ENCODE measurements at regions not wholly inside any gene's neighbourhood (a gene's known extent, or its start where the extent isn't known, plus 50 kb on each side); places are given as distances from the start of the nearest gene placed in this dataset.

GRCh38 chr10:130571674-130572073 lies 435.5 kb downstream of the GLRX3 start:
- in situ Hi-C loops (cut with MboI; ENCODE audit: low pct_ligation_motif_present in 1 of 4, low pct_unique_long_range_greater_than_20kb in 1 of 4, low sequenced_read_pairs in 3 of 4) = no loop called here
- no peaks in the 10 kb centered on the region for H3K9me3 ChIP-seq
- no peak overlapping the region for H3K4me3 ChIP-seq
- WGBS, 2 donors (ENCODE audit: low coverage in 1 of 2) = 69 to 83% methylated on average over 4 to 9 of the region's 9 CpGs
- intact Hi-C loops (cut with DNase I; ENCODE audit: low total_unique reads) = no loop called here
- H3K36me3 ChIP-seq = no peaks in the 10 kb centered on the region
- no peaks in the 10 kb centered on the region for H3K27me3 ChIP-seq
- H3K4me1 ChIP-seq = no peaks in the 10 kb centered on the region
- DNase-seq = no peak
- TF ChIP-seq POLR2AphosphoS5 (IDR thresholded peaks at IDR 0.05) (no peak), CTCF (IDR thresholded peaks at IDR 0.05) (no peak), EP300 (IDR thresholded peaks at IDR 0.05; ENCODE audit: low read depth) (no peak), POLR2A (IDR thresholded peaks at IDR 0.05) (no peak)
- H3K27ac ChIP-seq = no peak overlapping the region

GRCh38 chr10:130573446-130573845 lies 437.3 kb downstream of the GLRX3 start:
- TF ChIP-seq CTCF (IDR thresholded peaks at IDR 0.05) (no peak), POLR2A (IDR thresholded peaks at IDR 0.05) (no peak), EP300 (IDR thresholded peaks at IDR 0.05; ENCODE audit: low read depth) (no peak), POLR2AphosphoS5 (IDR thresholded peaks at IDR 0.05) (no peak)
- intact Hi-C loops (cut with DNase I; ENCODE audit: low total_unique reads) (no loop called here), in situ Hi-C loops (cut with MboI; ENCODE audit: low pct_ligation_motif_present in 1 of 4, low pct_unique_long_range_greater_than_20kb in 1 of 4, low sequenced_read_pairs in 3 of 4) (no loop called here)
- Histone ChIP-seq H3K4me1 (no peaks in the 10 kb centered on the region), H3K27me3 (no peaks in the 10 kb centered on the region), H3K9me3 (no peaks in the 10 kb centered on the region), H3K27ac (no peak overlapping the region), H3K36me3 (no peaks in the 10 kb centered on the region), H3K4me3 (no peak overlapping the region)
- no peak for DNase-seq
- 64% methylated on average over 6 of the region's 6 CpGs; no CpG with 5 or more reads in 1 of the 2 donors for WGBS, 2 donors (ENCODE audit: low coverage in 1 of 2)

- intact Hi-C loops (cut with DNase I; ENCODE audit: low total_unique reads) (no loop called here), in situ Hi-C loops (cut with MboI; ENCODE audit: low pct_ligation_motif_present in 1 of 4, low pct_unique_long_range_greater_than_20kb in 1 of 4, low sequenced_read_pairs in 3 of 4) (no loop called here)
- no peaks in the 10 kb centered on the region for H3K4me1 ChIP-seq
- DNase-seq = no peak
- no peaks in the 10 kb centered on the region for H3K36me3 ChIP-seq
- H3K27me3 ChIP-seq = no peaks in the 10 kb centered on the region
- H3K27ac ChIP-seq = no peak overlapping the region
- no peaks in the 10 kb centered on the region for H3K9me3 ChIP-seq
- 84% methylated on average over 7 of the region's 7 CpGs; no CpG with 5 or more reads in 1 of the 2 donors for WGBS, 2 donors (ENCODE audit: low coverage in 1 of 2)
- TF ChIP-seq POLR2AphosphoS5 (IDR thresholded peaks at IDR 0.05) (no peak), CTCF (IDR thresholded peaks at IDR 0.05) (no peak), EP300 (IDR thresholded peaks at IDR 0.05; ENCODE audit: low read depth) (no peak), POLR2A (IDR thresholded peaks at IDR 0.05) (no peak)
- H3K4me3 ChIP-seq = no peak overlapping the region
These were observed 439.6 kb downstream of the GLRX3 start for GRCh38 chr10:130575756-130576285.

GRCh38 chr10:130576427-130576826 lies 440.2 kb downstream of the GLRX3 start:
- WGBS, 2 donors (ENCODE audit: low coverage in 1 of 2) = 81% methylated on average over 8 of the region's 8 CpGs; no CpG with 5 or more reads in 1 of the 2 donors
- Histone ChIP-seq H3K4me3 (no peak overlapping the region), H3K36me3 (no peaks in the 10 kb centered on the region), H3K27ac (no peak overlapping the region), H3K27me3 (no peaks in the 10 kb centered on the region), H3K4me1 (no peaks in the 10 kb centered on the region), H3K9me3 (no peaks in the 10 kb centered on the region)
- DNase-seq = no peak
- in situ Hi-C loops (cut with MboI; ENCODE audit: low pct_ligation_motif_present in 1 of 4, low pct_unique_long_range_greater_than_20kb in 1 of 4, low sequenced_read_pairs in 3 of 4) (no loop called here), intact Hi-C loops (cut with DNase I; ENCODE audit: low total_unique reads) (no loop called here)
- no peak for TF ChIP-seq EP300 (IDR thresholded peaks at IDR 0.05; ENCODE audit: low read depth)

GRCh38 chr10:130577039-130577438 lies 440.8 kb downstream of the GLRX3 start:
- in situ Hi-C loops (cut with MboI; ENCODE audit: low pct_ligation_motif_present in 1 of 4, low pct_unique_long_range_greater_than_20kb in 1 of 4, low sequenced_read_pairs in 3 of 4) (no loop called here), intact Hi-C loops (cut with DNase I; ENCODE audit: low total_unique reads) (no loop called here)
- Histone ChIP-seq H3K27me3 (no peaks in the 10 kb centered on the region), H3K4me3 (no peak overlapping the region), H3K4me1 (no peaks in the 10 kb centered on the region), H3K9me3 (no peaks in the 10 kb centered on the region), H3K36me3 (no peaks in the 10 kb centered on the region), H3K27ac (no peak overlapping the region)
- DNase-seq = no peak
- 83 to 88% methylated on average over 6 to 8 of the region's 8 CpGs for WGBS, 2 donors (ENCODE audit: low coverage in 1 of 2)
- no peak for TF ChIP-seq POLR2AphosphoS5 (IDR thresholded peaks at IDR 0.05)
- TF ChIP-seq CTCF (IDR thresholded peaks at IDR 0.05) = no peak
- TF ChIP-seq POLR2A (IDR thresholded peaks at IDR 0.05) = no peak
